ENCODE measurements at regions not wholly inside any gene's neighbourhood (a gene's known extent, or its start where the extent isn't known, plus 50 kb on each side); places are given as distances from the start of the nearest gene placed in this dataset.

- Histone ChIP-seq H2AFZ (ENCODE audit: low read length) (no peak overlapping the region), H3K4me2 (ENCODE audit: low read depth, low read length, poor library complexity, severe bottlenecking) (no peak overlapping the region), H3K27me3 (ENCODE audit: insufficient read depth, low read length, poor library complexity, severe bottlenecking) (no peaks in the 10 kb centered on the region), H3K9me2 (replicated peaks; ENCODE audit: low read depth, low read length) (no peaks in the 10 kb centered on the region; the same call in 1 of the 2 replicates), H3F3A (ENCODE audit: low read depth) (no peaks in the 10 kb centered on the region), H3K4me1 (ENCODE audit: insufficient read depth, low read length, poor library complexity, severe bottlenecking) (no peaks in the 10 kb centered on the region), H4K20me1 (ENCODE audit: insufficient read depth, low read length, poor library complexity, severe bottlenecking) (no peaks in the 10 kb centered on the region), H3K4me3 (ENCODE audit: low read length, poor library complexity, severe bottlenecking) (no peak overlapping the region), H3K79me2 (ENCODE audit: insufficient read depth, low read length) (no peaks in the 10 kb centered on the region), H3K36me3 (ENCODE audit: insufficient read depth, low read length) (no peaks in the 10 kb centered on the region), H3K9ac (ENCODE audit: low read depth, low read length, poor library complexity, severe bottlenecking) (no peak overlapping the region), H3K9me3 (ENCODE audit: insufficient read depth, low read depth, low read length) (peaks cover 4% of the 10 kb centered on the region; the same call in 1 of the 2 replicates)
- TF ChIP-seq EZH2phosphoT487 (IDR thresholded peaks at IDR 0.05; ENCODE audit: borderline replicate concordance) (no peak), CTCF (conservative IDR thresholded peaks at IDR 0.05; ENCODE audit: low read length) (no peak)
Measured at GRCh38 chr7:69193061-69193460, 405.2 kb upstream of the AUTS2 start.

GRCh38 chr7:69196593-69196992, 401.7 kb upstream of the AUTS2 start:
- no peak overlapping the region for H3K4me2 ChIP-seq (ENCODE audit: low read depth, low read length, poor library complexity, severe bottlenecking)
- no peaks in the 10 kb centered on the region for H3K27me3 ChIP-seq (ENCODE audit: insufficient read depth, low read length, poor library complexity, severe bottlenecking)
- H3K4me3 ChIP-seq (ENCODE audit: low read length, poor library complexity, severe bottlenecking): no peak overlapping the region
- H3K9me2 ChIP-seq (replicated peaks; ENCODE audit: low read depth, low read length): no peaks in the 10 kb centered on the region
- peaks cover 12% of the 10 kb centered on the region; the same call in 1 of the 2 replicates for H3K9me3 ChIP-seq (ENCODE audit: insufficient read depth, low read depth, low read length)
- H2AFZ ChIP-seq (ENCODE audit: low read length): no peak overlapping the region
- no peaks in the 10 kb centered on the region for H3K4me1 ChIP-seq (ENCODE audit: insufficient read depth, low read length, poor library complexity, severe bottlenecking)
- TF ChIP-seq CTCF (conservative IDR thresholded peaks at IDR 0.05; ENCODE audit: low read length) (no peak), EZH2phosphoT487 (IDR thresholded peaks at IDR 0.05; ENCODE audit: borderline replicate concordance) (no peak)
- no peak overlapping the region for H3K9ac ChIP-seq (ENCODE audit: low read depth, low read length, poor library complexity, severe bottlenecking)
- no peaks in the 10 kb centered on the region for H4K20me1 ChIP-seq (ENCODE audit: insufficient read depth, low read length, poor library complexity, severe bottlenecking)
- no peaks in the 10 kb centered on the region for H3K36me3 ChIP-seq (ENCODE audit: insufficient read depth, low read length)
- H3F3A ChIP-seq (ENCODE audit: low read depth): no peaks in the 10 kb centered on the region
- H3K79me2 ChIP-seq (ENCODE audit: insufficient read depth, low read length): no peaks in the 10 kb centered on the region

- no peaks in the 10 kb centered on the region for H4K20me1 ChIP-seq (ENCODE audit: insufficient read depth, low read length, poor library complexity, severe bottlenecking)
- no peak overlapping the region for H3K4me3 ChIP-seq (ENCODE audit: low read length, poor library complexity, severe bottlenecking)
- TF ChIP-seq EZH2phosphoT487 (IDR thresholded peaks at IDR 0.05; ENCODE audit: borderline replicate concordance) (no peak), CTCF (conservative IDR thresholded peaks at IDR 0.05; ENCODE audit: low read length) (no peak)
- H3K27me3 ChIP-seq (ENCODE audit: insufficient read depth, low read length, poor library complexity, severe bottlenecking): no peaks in the 10 kb centered on the region
- H3K4me2 ChIP-seq (ENCODE audit: low read depth, low read length, poor library complexity, severe bottlenecking): no peak overlapping the region
- H3K36me3 ChIP-seq (ENCODE audit: insufficient read depth, low read length): no peaks in the 10 kb centered on the region
- no peaks in the 10 kb centered on the region for H3K79me2 ChIP-seq (ENCODE audit: insufficient read depth, low read length)
- H3F3A ChIP-seq (ENCODE audit: low read depth): no peaks in the 10 kb centered on the region
- H3K9me2 ChIP-seq (replicated peaks; ENCODE audit: low read depth, low read length): no peaks in the 10 kb centered on the region
- no peaks in the 10 kb centered on the region for H3K4me1 ChIP-seq (ENCODE audit: insufficient read depth, low read length, poor library complexity, severe bottlenecking)
- H3K9ac ChIP-seq (ENCODE audit: low read depth, low read length, poor library complexity, severe bottlenecking): no peak overlapping the region
- H2AFZ ChIP-seq (ENCODE audit: low read length): no peak overlapping the region
- peaks cover 12% of the 10 kb centered on the region; the same call in 1 of the 2 replicates for H3K9me3 ChIP-seq (ENCODE audit: insufficient read depth, low read depth, low read length)
Measured at GRCh38 chr7:69198250-69198649, 400.0 kb upstream of the AUTS2 start.
